HEK293T (cell line): ENCODE measurements at regions not wholly inside any gene's neighbourhood (a gene's known extent, or its start where the extent isn't known, plus 50 kb on each side); places are given as distances from the start of the nearest gene placed in this dataset.

ENCODE experiments used
- CTCF ChIA-PET: fragments of 350-600 bp; formaldehyde crosslinking; extraction: SDS; loops from one replicate; lab custom pipeline; 2021; ENCODE audit warnings: antibody characterized with exemption, inconsistent platforms; lab: Yijun Ruan, JAX
- POLR2A ChIA-PET: fragments of 350-600 bp; formaldehyde crosslinking; extraction: SDS; loops from one replicate; lab custom pipeline; 2020; ENCODE audit warnings: antibody characterized with exemption, inconsistent platforms; lab: Yijun Ruan, JAX
- DNase-seq: peaks from one replicate; pipeline ENCODE4 v3.0.0; 2012; ENCODE audit warnings: mixed read lengths; ENCODE audit errors: extremely low spot score
- ARNT ChIP-seq: fragments of 450-650 bp; IDR thresholded peaks from 2 replicates; pipeline ENCODE4 v1.6.1; 2017; ENCODE audit warnings: mild to moderate bottlenecking
- BHLHE40 ChIP-seq: fragments of 450-650 bp; IDR thresholded peaks from 2 replicates; pipeline ENCODE4 v1.6.1; 2016; ENCODE audit warnings: mild to moderate bottlenecking, moderate library complexity, borderline replicate concordance
- CTBP1 ChIP-seq: fragments of 450-650 bp; IDR thresholded peaks from 2 replicates; pipeline ENCODE4 v1.6.1; 2016; ENCODE audit warnings: borderline replicate concordance
- ELF4 ChIP-seq: fragments of 450-650 bp; IDR thresholded peaks from 2 replicates; pipeline ENCODE4 v1.6.1; 2017; ENCODE audit warnings: antibody characterized with exemption
- FOXA1 ChIP-seq: fragments of 450-650 bp; IDR thresholded peaks from 2 replicates; pipeline ENCODE4 v1.6.1; 2016; ENCODE audit warnings: mild to moderate bottlenecking
- FOXK2 ChIP-seq: fragments of 450-650 bp; IDR thresholded peaks from 2 replicates; pipeline ENCODE4 v1.6.1; 2016; ENCODE audit warnings: mild to moderate bottlenecking
- FOXM1 ChIP-seq: fragments of 450-650 bp; IDR thresholded peaks from 2 replicates; pipeline ENCODE4 v1.6.1; 2017; ENCODE audit warnings: mild to moderate bottlenecking, borderline replicate concordance
- HDGF ChIP-seq: fragments of 450-650 bp; IDR thresholded peaks from 2 replicates; pipeline ENCODE4 v1.6.1; 2017; ENCODE audit warnings: antibody characterized with exemption, borderline replicate concordance
- L3MBTL2 ChIP-seq: fragments of 450-650 bp; conservative IDR thresholded peaks from 2 replicates; pipeline ENCODE4 v1.6.1; 2016; ENCODE audit warnings: mild to moderate bottlenecking
- LEF1 ChIP-seq: fragments of 450-650 bp; IDR thresholded peaks from 2 replicates; pipeline ENCODE4 v1.6.1; 2017; ENCODE audit warnings: mild to moderate bottlenecking, borderline replicate concordance
- NFRKB ChIP-seq: fragments of 450-650 bp; IDR thresholded peaks from 2 replicates; pipeline ENCODE4 v1.6.1; 2016; ENCODE audit warnings: mild to moderate bottlenecking, moderate library complexity
- PKNOX1 ChIP-seq: fragments of 450-650 bp; IDR thresholded peaks from 2 replicates; pipeline ENCODE4 v1.6.1; 2016
- SP1 ChIP-seq: fragments of 450-650 bp; IDR thresholded peaks from 2 replicates; pipeline ENCODE4 v1.6.1; 2017
- SUZ12 ChIP-seq: fragments of 450-650 bp; IDR thresholded peaks from 2 replicates; pipeline ENCODE4 v1.6.1; 2016; ENCODE audit warnings: mild to moderate bottlenecking
- TARDBP ChIP-seq: fragments of 450-650 bp; IDR thresholded peaks from 2 replicates; pipeline ENCODE4 v1.6.1; 2016
- ZNF384 ChIP-seq: fragments of 450-650 bp; IDR thresholded peaks from 2 replicates; pipeline ENCODE4 v1.6.1; 2016

- DNase-seq: no peak
- TF ChIP-seq ZNF384 (no peak), TARDBP (no peak), SP1 (no peak), BHLHE40 (no peak), SUZ12 (no peak), ELF4 (no peak), FOXA1 (no peak), NFRKB (no peak), FOXK2 (no peak), HDGF (no peak), PKNOX1 (no peak), ARNT (no peak), LEF1 (no peak)
- CTCF ChIA-PET: no interaction called here
- POLR2A ChIA-PET: no interaction called here
Measured at GRCh38 chr1:14524826-14525636, 73.5 kb upstream of the KAZN start.

DNA sequence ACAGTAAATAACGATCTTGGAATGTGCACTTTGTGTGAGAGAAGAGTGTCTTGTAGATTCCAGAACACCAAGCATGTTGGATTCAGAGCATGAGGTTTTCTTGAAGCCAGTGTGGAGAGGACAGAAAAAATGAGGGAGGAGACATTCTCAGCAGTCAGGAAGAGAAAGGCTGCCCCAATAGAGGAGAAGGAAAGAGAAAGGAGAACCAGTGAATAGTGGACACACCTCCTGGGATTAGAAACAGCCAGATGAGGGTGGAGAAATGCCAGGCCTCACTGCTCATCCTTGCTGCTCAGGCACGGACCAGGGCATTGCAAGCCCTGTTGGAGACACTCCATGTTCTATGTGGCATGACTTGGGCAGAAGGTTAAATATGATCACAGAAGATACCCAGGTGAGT is 69.0 kb upstream of the KAZN start:
- CTCF ChIA-PET: no interaction called here
- POLR2A ChIA-PET: no interaction called here
- DNase-seq: no peak
- no peak for TF ChIP-seq L3MBTL2
- TF ChIP-seq ZNF384: no peak
- no peak for TF ChIP-seq HDGF
- TF ChIP-seq NFRKB: no peak
- TF ChIP-seq CTBP1: no peak
- TF ChIP-seq BHLHE40: no peak
- no peak for TF ChIP-seq LEF1

DNA sequence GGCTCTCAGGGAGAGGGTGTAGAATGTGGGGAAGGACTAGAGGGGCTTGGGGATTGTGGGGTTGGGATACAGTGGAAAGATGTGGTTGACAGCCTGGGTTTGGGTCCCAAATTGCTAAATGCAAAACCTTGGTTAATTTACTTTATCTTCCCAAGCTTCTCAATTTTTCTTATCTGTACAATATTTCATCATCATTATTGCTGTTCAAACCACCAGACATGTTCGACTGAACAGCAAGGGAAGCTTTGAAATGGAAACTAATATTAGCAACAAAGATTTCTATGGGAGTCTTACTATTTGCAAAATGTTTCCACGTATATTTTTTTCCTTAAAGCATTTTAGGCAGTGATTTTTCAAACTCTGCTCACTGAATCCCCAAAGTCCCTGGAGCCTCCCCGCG is 67.0 kb upstream of the KAZN start:
- ChIA-PET POLR2A (no interaction called here), CTCF (no interaction called here)
- DNase-seq: no peak
- no peak for TF ChIP-seq ARNT
- no peak for TF ChIP-seq HDGF
- no peak for TF ChIP-seq SUZ12
- no peak for TF ChIP-seq SP1
- TF ChIP-seq LEF1: no peak
- TF ChIP-seq CTBP1: no peak
- no peak for TF ChIP-seq NFRKB
- no peak for TF ChIP-seq FOXM1
- no peak for TF ChIP-seq TARDBP
- no peak for TF ChIP-seq BHLHE40
- TF ChIP-seq FOXA1: no peak
- TF ChIP-seq L3MBTL2: no peak
- no peak for TF ChIP-seq ELF4
- no peak for TF ChIP-seq PKNOX1
- TF ChIP-seq FOXK2: no peak
- TF ChIP-seq ZNF384: no peak

- no peak for DNase-seq
- ChIA-PET CTCF (no interaction called here), POLR2A (no interaction called here)
- TF ChIP-seq NFRKB: no peak
- TF ChIP-seq PKNOX1: no peak
- no peak for TF ChIP-seq ZNF384
- no peak for TF ChIP-seq SUZ12
- no peak for TF ChIP-seq FOXM1
- TF ChIP-seq SP1: no peak
- TF ChIP-seq CTBP1: no peak
- no peak for TF ChIP-seq ELF4
- TF ChIP-seq L3MBTL2: no peak
- TF ChIP-seq BHLHE40: no peak
Measured at GRCh38 chr1:14535619-14536355, 62.7 kb upstream of the KAZN start.

DNA sequence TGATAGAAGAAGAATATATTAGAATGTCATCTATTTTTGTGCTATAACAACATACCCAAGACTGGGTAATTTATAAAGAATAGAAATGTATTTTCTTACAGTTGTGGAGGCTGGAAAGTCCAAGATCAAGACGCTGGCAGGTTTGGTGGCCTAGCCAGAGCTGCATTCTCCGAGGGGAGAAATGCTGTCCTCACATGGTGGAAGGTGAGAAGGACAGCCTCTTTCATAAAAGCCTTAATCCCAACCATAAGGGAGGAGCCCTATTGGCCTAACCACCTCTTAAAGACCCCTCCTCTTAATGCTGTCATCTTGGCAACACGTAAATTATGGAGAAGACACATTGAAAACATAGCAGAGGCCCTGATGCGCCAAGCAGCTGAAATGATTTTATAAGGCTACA is 60.1 kb upstream of the KAZN start:
- CTCF ChIA-PET: no interaction called here
- DNase-seq: no peak
- no peak for TF ChIP-seq NFRKB
- POLR2A ChIA-PET: no interaction called here

GRCh38 chr1:14539309-14539708 is 59.2 kb upstream of the KAZN start:
- ChIA-PET CTCF (interaction anchor here (0.6 kb wide), 1 partner anchor 61 kb away, joined by 8 read pairs; no protein-coding TSS in a partner anchor), POLR2A (no interaction called here)
- DNase-seq: no peak
- TF ChIP-seq ZNF384 (no peak), SP1 (no peak), NFRKB (no peak), FOXA1 (no peak), LEF1 (no peak), ARNT (no peak), FOXK2 (no peak), ELF4 (no peak), TARDBP (no peak), BHLHE40 (no peak), HDGF (no peak), PKNOX1 (no peak), L3MBTL2 (no peak), SUZ12 (no peak), CTBP1 (no peak), FOXM1 (no peak)
